NCI-H1436 treated with DMSO at 0.1 percent for 48 hours (cell line): ENCODE measurements at regions not wholly inside any gene's neighbourhood (a gene's known extent, or its start where the extent isn't known, plus 50 kb on each side); places are given as distances from the start of the nearest gene placed in this dataset.

Source experiments
- DNase-seq: peaks from one replicate; lab custom pipeline; 2025; lab: John Stamatoyannopoulos, UW

DNA sequence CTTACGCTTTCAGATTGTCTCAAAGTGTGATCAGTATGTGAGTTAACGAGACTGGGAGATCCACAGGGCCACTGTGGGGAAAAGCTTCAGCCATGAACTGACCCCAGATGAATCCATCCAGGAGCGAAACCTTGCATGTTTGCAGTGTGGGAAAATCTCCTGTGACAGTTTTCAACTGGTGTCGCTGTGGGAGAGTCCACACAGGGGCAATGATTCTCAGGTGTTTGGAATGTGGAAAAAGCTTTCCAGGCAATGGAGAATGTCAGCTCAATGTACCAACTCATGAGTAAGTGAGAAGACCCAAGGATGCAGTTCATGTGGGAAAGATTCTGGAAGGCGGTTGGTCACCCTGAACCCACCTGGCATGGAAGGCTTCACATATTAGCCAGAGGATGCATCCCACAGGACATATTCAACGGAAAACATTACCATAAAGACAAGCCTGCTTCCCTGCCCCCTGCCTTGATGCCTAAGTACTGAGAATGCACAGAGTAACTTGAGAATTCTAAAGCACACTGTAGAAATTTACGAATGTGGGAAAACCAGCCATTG lies 204.1 kb upstream of the BMPER start:
- no peak for DNase-seq

GRCh38 chr7:33701927-33702326 lies 203.4 kb upstream of the BMPER start:
- DNase-seq: no peak

DNA sequence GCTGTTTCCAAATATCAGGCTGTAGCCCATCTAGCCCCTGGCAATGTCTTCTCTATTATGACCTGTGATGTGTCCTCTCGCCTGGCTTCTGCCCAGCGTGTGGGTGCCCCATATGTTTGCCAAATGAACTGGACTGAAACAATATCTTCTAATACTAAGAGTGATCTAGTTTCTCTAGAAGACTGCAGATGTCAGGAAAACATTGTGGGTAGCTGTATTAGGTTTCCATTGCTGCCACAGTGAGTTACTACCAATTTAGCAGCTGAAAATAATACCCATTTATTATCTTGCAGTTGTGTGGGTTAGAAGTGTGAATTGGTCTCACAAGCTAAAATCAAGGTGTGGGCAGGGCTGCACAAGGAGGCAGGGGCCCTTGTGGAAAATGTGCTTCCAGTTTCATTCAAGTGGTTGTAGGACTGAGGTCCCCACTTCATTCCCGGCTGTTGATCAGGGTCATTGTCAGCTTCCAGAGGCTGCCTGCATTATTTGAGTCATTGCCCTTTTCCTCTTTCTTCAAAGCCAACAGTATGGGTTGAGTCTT lies 202.8 kb upstream of the BMPER start:
- no peak for DNase-seq

- no peak for DNase-seq
Observed at GRCh38 chr7:33705333-33705833, 200.0 kb upstream of the BMPER start.

- no peak for DNase-seq
Observed at GRCh38 chr7:33706186-33706585, 199.2 kb upstream of the BMPER start.

- no peak for DNase-seq
Observed at GRCh38 chr7:33706771-33707200, 198.6 kb upstream of the BMPER start.

DNA sequence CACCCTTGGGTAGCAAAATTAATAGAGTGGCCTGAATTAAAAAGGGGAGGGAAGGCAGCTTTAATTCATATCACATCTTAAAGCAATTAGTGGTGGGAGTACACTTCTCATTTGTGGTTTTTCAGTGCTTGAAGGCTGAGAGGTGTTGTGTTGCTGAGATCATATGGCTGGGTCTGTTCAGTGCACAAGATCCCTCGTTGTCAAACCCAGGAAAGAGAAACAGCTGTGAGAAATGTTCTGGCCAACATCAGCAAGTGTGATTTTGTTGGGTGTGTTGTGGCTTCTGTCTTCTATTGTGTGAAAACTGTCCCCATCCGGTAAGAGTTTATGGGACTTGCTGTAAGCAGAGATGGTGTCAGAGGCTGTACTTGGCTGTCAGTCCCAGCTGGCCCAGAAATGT lies 197.9 kb upstream of the BMPER start:
- DNase-seq: no peak

GRCh38 chr7:33710608-33711007 lies 194.7 kb upstream of the BMPER start:
- no peak for DNase-seq

DNA sequence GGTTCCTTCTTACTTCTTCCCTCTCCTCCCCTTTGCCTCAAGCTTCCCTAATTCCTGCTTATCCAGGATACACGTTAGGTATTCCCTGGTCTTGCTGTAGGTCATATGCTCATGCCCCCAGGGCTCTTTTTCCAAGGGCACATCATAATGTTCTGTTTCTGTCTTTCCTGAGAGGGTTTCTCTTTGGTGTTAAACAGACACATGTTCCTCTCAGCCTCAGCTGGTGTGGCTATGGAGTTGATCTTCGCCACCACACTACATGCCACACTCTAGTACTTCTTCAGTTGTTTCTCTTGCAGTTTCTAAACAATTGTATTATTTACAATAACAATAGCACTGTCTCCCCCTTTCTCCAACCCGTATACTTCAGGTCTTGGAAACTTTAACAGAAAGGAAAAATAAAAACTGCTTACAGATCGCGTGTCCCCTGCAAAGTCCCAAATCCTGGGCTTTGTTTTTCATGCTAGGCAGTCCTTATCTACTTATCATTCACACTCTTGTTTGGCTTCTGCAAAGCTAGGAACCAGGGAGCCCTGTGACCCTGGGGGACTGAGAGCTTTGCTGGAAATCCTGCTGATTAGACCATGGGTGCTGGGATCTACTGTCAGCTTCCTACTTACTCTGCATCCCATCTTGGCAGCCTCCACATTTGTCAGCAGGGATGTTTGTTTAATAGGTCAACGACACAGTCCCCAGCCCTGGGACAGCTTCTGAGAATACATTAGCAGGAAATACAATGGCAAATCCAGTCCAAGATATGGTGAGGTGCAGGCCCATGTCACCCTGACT lies 193.9 kb upstream of the BMPER start:
- DNase-seq: no peak

- DNase-seq: no peak
Observed at GRCh38 chr7:33712020-33712414, 193.3 kb upstream of the BMPER start.

- no peak for DNase-seq
Observed at GRCh38 chr7:33714208-33714607, 191.1 kb upstream of the BMPER start.

- no peak for DNase-seq
Observed at GRCh38 chr7:33716581-33717477, 188.5 kb upstream of the BMPER start.

- DNase-seq: no peak
Observed at GRCh38 chr7:33719059-33719581, 186.2 kb upstream of the BMPER start.

- no peak for DNase-seq
Observed at GRCh38 chr7:33720139-33720538, 185.2 kb upstream of the BMPER start.

DNA sequence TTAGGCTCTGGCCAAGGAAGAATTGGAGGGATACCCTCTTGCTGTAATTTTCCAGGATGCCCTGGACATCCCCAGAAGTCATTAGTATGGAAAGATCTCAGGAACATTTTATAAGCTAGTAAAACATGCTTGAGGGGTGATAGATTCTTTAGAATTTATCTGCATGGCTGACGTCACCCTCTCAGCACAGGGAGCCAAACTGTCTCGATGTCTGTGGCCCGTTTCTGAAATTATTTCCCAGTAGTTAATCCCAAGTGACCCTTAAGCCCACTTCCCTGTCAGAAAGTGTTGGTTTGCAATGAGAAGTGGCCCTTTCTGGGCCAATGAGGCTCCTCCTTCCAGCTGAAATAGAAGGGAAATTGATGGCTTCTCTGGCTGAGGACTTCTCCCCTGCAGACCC lies 184.5 kb upstream of the BMPER start:
- DNase-seq: no peak

DNA sequence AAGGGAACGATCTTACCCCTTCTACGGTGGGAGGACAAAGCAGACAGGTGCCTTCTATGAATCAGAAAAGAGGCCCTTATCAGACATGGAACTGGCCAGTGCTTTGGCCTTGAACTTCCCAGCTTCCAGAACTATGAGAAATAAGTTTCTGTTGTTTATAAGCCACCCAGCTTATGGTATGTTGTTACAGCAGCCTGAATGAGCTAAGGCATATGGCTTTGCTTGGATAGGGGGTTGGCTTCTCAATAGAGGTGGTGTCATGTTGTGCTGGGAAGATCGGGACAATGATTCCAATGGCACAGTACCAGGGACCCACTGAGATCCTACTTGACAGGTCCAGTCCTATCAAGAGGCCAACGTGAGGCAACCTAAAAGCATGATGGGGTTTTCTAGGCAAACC lies 183.4 kb upstream of the BMPER start:
- no peak for DNase-seq

GRCh38 chr7:33722383-33723101 lies 182.8 kb upstream of the BMPER start:
- no peak for DNase-seq

- no peak for DNase-seq
Observed at GRCh38 chr7:33724201-33724600, 181.1 kb upstream of the BMPER start.

- DNase-seq: no peak
Observed at GRCh38 chr7:33725111-33726025, 180.0 kb upstream of the BMPER start.

- no peak for DNase-seq
Observed at GRCh38 chr7:33726582-33726981, 178.8 kb upstream of the BMPER start.
